ENCODE measurements at regions not wholly inside any gene's neighbourhood (a gene's known extent, or its start where the extent isn't known, plus 50 kb on each side); places are given as distances from the start of the nearest gene placed in this dataset.

- TF ChIP-seq, protein P1, sequence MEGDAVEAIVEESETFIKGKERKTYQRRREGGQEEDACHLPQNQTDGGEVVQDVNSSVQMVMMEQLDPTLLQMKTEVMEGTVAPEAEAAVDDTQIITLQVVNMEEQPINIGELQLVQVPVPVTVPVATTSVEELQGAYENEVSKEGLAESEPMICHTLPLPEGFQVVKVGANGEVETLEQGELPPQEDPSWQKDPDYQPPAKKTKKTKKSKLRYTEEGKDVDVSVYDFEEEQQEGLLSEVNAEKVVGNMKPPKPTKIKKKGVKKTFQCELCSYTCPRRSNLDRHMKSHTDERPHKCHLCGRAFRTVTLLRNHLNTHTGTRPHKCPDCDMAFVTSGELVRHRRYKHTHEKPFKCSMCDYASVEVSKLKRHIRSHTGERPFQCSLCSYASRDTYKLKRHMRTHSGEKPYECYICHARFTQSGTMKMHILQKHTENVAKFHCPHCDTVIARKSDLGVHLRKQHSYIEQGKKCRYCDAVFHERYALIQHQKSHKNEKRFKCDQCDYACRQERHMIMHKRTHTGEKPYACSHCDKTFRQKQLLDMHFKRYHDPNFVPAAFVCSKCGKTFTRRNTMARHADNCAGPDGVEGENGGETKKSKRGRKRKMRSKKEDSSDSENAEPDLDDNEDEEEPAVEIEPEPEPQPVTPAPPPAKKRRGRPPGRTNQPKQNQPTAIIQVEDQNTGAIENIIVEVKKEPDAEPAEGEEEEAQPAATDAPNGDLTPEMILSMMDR (IDR thresholded peaks at IDR 0.05), result no peak
- TF ChIP-seq EP300 (IDR thresholded peaks at IDR 0.05) (no peak), POLR2AphosphoS5 (IDR thresholded peaks at IDR 0.05) (no peak), POLR2A (IDR thresholded peaks at IDR 0.05; ENCODE audit: low read depth) (no peak)
These were observed 382.0 kb upstream of the DYNLRB2 start for GRCh38 chr16:80158766-80159165.

Data from esophagus muscularis mucosa (tissue), 4 donors.